K562 (cell line): ENCODE measurements at regions not wholly inside any gene's neighbourhood (a gene's known extent, or its start where the extent isn't known, plus 50 kb on each side); places are given as distances from the start of the nearest gene placed in this dataset.

Experiments
- ATF7 ChIP-seq: fragments of 450-650 bp; IDR thresholded peaks from 2 replicates; pipeline ENCODE4 v1.7.1; 2014; ENCODE audit warnings: mild to moderate bottlenecking, moderate library complexity
- POLR2A ChIP-seq: fragments of 450-650 bp; conservative IDR thresholded peaks from 2 replicates; pipeline ENCODE4 v1.6.1; 2016
- ZNF589 ChIP-seq: fragments of 200-800 bp; sonication (Bioruptor generic); IDR thresholded peaks from 2 replicates; pipeline ENCODE4 v1.6.1; 2016; ENCODE audit warnings: low read depth, missing genetic modification characterization, missing compliant biosample characterization
- TF ChIP-seq, protein P1 (sequence below), 3 experiments: IDR thresholded peaks in 2 of 3; conservative IDR thresholded peaks in 1 of 3; 2 replicates each; pipeline ENCODE4 v1.5.1; 2011 to 2012; ENCODE audit warnings: low read length in 3 of 3, mild to moderate bottlenecking in 3 of 3, control low read depth in 2 of 3, improper control_type of control experiment in 1 of 3, inconsistent platforms in 1 of 3, low read depth in 1 of 3, mixed read lengths in 1 of 3, moderate library complexity in 1 of 3; ENCODE audit not compliant: insufficient read depth in 2 of 3

DNA sequence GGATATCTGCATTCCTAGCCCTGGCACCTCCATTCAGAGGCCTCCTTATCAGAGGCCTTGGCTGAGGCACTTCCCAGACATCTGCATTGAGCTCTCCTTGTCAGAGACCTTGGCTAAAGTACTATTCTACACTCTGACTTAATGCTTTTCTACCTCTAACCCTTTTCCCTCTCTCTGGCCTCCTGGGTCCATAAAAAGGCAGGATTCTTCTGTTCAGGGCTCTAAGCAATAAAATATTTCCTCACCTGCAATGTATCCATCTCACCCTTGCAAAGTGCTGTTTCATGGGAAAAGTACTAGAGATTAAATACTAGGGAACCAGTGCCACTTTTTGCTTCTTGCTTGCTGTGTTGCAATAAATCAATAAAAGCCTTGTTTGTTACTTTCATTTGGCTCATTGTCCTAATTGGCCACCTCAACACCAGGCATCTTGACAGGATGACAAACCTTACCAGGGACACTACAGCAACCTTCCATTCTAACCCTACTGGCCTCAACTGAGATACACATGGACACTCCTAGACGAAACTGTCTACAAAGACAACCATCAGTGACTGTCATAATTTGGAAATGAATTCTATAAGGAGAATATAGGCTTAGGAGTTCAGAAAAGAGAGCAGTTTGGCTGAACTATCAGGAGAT, 106.5 kb upstream of the SETMAR start:
- TF ChIP-seq POLR2A: no peak
- no peak for TF ChIP-seq ATF7
- TF ChIP-seq, protein P1, sequence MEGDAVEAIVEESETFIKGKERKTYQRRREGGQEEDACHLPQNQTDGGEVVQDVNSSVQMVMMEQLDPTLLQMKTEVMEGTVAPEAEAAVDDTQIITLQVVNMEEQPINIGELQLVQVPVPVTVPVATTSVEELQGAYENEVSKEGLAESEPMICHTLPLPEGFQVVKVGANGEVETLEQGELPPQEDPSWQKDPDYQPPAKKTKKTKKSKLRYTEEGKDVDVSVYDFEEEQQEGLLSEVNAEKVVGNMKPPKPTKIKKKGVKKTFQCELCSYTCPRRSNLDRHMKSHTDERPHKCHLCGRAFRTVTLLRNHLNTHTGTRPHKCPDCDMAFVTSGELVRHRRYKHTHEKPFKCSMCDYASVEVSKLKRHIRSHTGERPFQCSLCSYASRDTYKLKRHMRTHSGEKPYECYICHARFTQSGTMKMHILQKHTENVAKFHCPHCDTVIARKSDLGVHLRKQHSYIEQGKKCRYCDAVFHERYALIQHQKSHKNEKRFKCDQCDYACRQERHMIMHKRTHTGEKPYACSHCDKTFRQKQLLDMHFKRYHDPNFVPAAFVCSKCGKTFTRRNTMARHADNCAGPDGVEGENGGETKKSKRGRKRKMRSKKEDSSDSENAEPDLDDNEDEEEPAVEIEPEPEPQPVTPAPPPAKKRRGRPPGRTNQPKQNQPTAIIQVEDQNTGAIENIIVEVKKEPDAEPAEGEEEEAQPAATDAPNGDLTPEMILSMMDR (IDR thresholded peaks at IDR 0.05 in 2 of 3, conservative IDR thresholded peaks at IDR 0.05 in 1 of 3; ENCODE audit: insufficient read depth in 2 of 3, low read depth in 1 of 3, low read length in 3 of 3): no peak
- no peak for TF ChIP-seq ZNF589 (CRISPR knock-in tag)
